PC-3 (cell line): ENCODE measurements at regions not wholly inside any gene's neighbourhood (a gene's known extent, or its start where the extent isn't known, plus 50 kb on each side); places are given as distances from the start of the nearest gene placed in this dataset.

ENCODE experiments used
- EZH2 ChIP-seq: fragments of 300-600 bp; sonication (generic); IDR thresholded peaks from one replicate; pipeline ENCODE4 v1.6.1; 2017; ENCODE audit warnings: antibody characterized with exemption, mild to moderate bottlenecking, low read length; ENCODE audit not compliant: unreplicated experiment
- EZH2phosphoT487 ChIP-seq: fragments of 300-600 bp; sonication (generic); IDR thresholded peaks from 2 replicates; pipeline ENCODE4 v1.6.1; 2018; ENCODE audit warnings: mild to moderate bottlenecking, antibody characterized with exemption, low read length, borderline replicate concordance
- TF ChIP-seq, protein P1 (sequence below): fragments of 300-600 bp; sonication (generic); conservative IDR thresholded peaks from 2 replicates; pipeline ENCODE4 v1.5.1; 2017; ENCODE audit warnings: antibody characterized with exemption, low read depth, mild to moderate bottlenecking, low read length

DNA sequence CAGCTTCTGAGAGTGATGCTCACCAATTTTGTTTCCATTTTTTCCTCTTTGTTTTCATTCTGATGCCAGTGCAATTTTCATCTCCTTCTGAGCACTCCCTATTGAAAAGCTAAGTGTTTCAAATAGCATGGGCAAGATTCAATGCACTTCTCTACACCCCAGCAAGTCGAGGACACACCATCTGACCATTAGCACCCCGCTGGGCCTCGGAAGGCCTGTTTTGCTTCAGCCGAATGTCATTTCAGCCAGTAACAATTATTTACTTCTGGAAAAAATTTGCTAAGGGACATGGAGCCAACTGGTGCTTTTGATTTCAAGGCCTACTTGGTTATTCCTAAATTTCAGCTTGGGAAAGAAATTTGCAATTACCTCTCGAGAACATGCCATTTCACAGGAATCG lies 392.4 kb downstream of the RNF144A start:
- TF ChIP-seq, protein P1, sequence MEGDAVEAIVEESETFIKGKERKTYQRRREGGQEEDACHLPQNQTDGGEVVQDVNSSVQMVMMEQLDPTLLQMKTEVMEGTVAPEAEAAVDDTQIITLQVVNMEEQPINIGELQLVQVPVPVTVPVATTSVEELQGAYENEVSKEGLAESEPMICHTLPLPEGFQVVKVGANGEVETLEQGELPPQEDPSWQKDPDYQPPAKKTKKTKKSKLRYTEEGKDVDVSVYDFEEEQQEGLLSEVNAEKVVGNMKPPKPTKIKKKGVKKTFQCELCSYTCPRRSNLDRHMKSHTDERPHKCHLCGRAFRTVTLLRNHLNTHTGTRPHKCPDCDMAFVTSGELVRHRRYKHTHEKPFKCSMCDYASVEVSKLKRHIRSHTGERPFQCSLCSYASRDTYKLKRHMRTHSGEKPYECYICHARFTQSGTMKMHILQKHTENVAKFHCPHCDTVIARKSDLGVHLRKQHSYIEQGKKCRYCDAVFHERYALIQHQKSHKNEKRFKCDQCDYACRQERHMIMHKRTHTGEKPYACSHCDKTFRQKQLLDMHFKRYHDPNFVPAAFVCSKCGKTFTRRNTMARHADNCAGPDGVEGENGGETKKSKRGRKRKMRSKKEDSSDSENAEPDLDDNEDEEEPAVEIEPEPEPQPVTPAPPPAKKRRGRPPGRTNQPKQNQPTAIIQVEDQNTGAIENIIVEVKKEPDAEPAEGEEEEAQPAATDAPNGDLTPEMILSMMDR: no peak
- TF ChIP-seq EZH2: no peak
- no peak for TF ChIP-seq EZH2phosphoT487
